Hepatocyte (in vitro differentiated cells): ENCODE measurements at regions not wholly inside any gene's neighbourhood (a gene's known extent, or its start where the extent isn't known, plus 50 kb on each side); places are given as distances from the start of the nearest gene placed in this dataset.

Experiments
- DNase-seq: peaks from one replicate; pipeline ENCODE4 v3.0.0-alpha.2; 2016; ENCODE audit warnings: low spot score
- H2AFZ ChIP-seq: fragments of 200-600 bp; sonication (generic); 2 replicates; pipeline ENCODE4 v1.6.0; 2016; ENCODE audit warnings: antibody characterized with exemption, mild to moderate bottlenecking
- H3K27ac ChIP-seq: fragments of 200-600 bp; sonication (generic); 2 replicates; pipeline ENCODE4 v1.5.1; 2016; ENCODE audit warnings: mild to moderate bottlenecking
- H3K27me3 ChIP-seq: fragments of 200-600 bp; sonication (generic); 2 replicates; pipeline ENCODE4 v1.6.1; 2016
- H3K36me3 ChIP-seq: fragments of 200-600 bp; sonication (generic); replicated peaks from 2 replicates; pipeline ENCODE4 v1.5.1; 2016; ENCODE audit warnings: low read depth; ENCODE audit not compliant: insufficient read depth
- H3K4me1 ChIP-seq: fragments of 200-600 bp; sonication (generic); 2 replicates; pipeline ENCODE4 v1.5.1; 2016; ENCODE audit warnings: mild to moderate bottlenecking, moderate library complexity; ENCODE audit not compliant: insufficient read depth
- H3K4me2 ChIP-seq: fragments of 200-600 bp; sonication (generic); 2 replicates; pipeline ENCODE4 v1.6.0; 2016
- H3K4me3 ChIP-seq: fragments of 200-600 bp; sonication (generic); 2 replicates; pipeline ENCODE4 v1.5.1; 2016; ENCODE audit warnings: mild to moderate bottlenecking
- H3K79me2 ChIP-seq: fragments of 200-600 bp; sonication (generic); 2 replicates; pipeline ENCODE4 v1.6.0; 2017; ENCODE audit warnings: mild to moderate bottlenecking
- H3K9me2 ChIP-seq: fragments of 200-600 bp; sonication (generic); replicated peaks from 2 replicates; pipeline ENCODE4 v1.6.0; 2017; ENCODE audit warnings: mild to moderate bottlenecking; ENCODE audit not compliant: insufficient read depth
- H3K9me3 ChIP-seq: fragments of 200-600 bp; sonication (generic); 2 replicates; pipeline ENCODE4 v1.5.1; 2016; ENCODE audit warnings: low read depth, mild to moderate bottlenecking
- H4K20me1 ChIP-seq: fragments of 200-600 bp; sonication (generic); 2 replicates; pipeline ENCODE4 v1.6.0; 2016; ENCODE audit warnings: mild to moderate bottlenecking; ENCODE audit not compliant: insufficient read depth, poor library complexity, severe bottlenecking
- EZH2 ChIP-seq: fragments of 200-600 bp; sonication (generic); IDR thresholded peaks from 2 replicates; pipeline ENCODE4 v1.6.1; 2016; ENCODE audit warnings: antibody characterized with exemption, mild to moderate bottlenecking, borderline replicate concordance
- EZH2phosphoT487 ChIP-seq: fragments of 200-600 bp; sonication (generic); IDR thresholded peaks from one replicate; pipeline ENCODE4 v1.6.1; 2018; ENCODE audit warnings: antibody characterized with exemption, mild to moderate bottlenecking, low read depth, moderate library complexity; ENCODE audit not compliant: unreplicated experiment, severe bottlenecking
- WGBS: methylation state at CpG from one replicate; pipeline ENCODE4 v1.1.6; 2016; ENCODE audit warnings: low lambda C conversion rate; ENCODE audit errors: missing lambda C conversion rate; 5-methylcytosine and 5-hydroxymethylcytosine counted together
- TF ChIP-seq, protein P1 (sequence below): fragments of 200-600 bp; sonication (generic); IDR thresholded peaks from 2 replicates; pipeline ENCODE4 v1.5.1; 2016; ENCODE audit warnings: antibody characterized with exemption, mild to moderate bottlenecking; ENCODE audit not compliant: poor library complexity

DNA sequence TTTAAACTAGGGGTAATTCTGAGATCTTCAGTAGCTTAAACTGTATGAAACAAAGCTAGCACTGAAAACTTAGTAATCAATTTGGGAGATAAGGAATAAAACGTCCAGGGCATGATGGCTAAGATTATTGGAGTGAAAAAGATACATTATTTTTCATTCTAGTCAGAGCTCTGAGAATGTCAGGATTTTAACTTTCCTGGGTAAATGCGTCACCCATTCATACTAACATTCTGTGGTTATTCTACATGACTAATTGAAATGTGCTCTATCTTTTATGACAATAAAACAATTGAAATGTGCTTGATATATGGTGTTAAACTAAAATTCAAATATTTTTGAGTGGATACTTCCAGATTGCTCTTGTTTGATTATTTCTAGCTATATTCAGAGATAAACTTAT is 626.0 kb downstream of the EDEM1 start:
- TF ChIP-seq, protein P1, sequence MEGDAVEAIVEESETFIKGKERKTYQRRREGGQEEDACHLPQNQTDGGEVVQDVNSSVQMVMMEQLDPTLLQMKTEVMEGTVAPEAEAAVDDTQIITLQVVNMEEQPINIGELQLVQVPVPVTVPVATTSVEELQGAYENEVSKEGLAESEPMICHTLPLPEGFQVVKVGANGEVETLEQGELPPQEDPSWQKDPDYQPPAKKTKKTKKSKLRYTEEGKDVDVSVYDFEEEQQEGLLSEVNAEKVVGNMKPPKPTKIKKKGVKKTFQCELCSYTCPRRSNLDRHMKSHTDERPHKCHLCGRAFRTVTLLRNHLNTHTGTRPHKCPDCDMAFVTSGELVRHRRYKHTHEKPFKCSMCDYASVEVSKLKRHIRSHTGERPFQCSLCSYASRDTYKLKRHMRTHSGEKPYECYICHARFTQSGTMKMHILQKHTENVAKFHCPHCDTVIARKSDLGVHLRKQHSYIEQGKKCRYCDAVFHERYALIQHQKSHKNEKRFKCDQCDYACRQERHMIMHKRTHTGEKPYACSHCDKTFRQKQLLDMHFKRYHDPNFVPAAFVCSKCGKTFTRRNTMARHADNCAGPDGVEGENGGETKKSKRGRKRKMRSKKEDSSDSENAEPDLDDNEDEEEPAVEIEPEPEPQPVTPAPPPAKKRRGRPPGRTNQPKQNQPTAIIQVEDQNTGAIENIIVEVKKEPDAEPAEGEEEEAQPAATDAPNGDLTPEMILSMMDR = no peak
- no peak for TF ChIP-seq EZH2phosphoT487
- no peak for TF ChIP-seq EZH2
- no peaks in the 10 kb centered on the region for H3K27me3 ChIP-seq
- H3K9me2 ChIP-seq = no peaks in the 10 kb centered on the region
- H3K36me3 ChIP-seq = no peaks in the 10 kb centered on the region
- H3K4me1 ChIP-seq = peaks cover 5% of the 10 kb centered on the region
- H2AFZ ChIP-seq = no peak overlapping the region
- DNase-seq = no peak
- WGBS = 72% methylated on average over 2 of the region's 2 CpGs
- no peak overlapping the region for H3K27ac ChIP-seq
- H3K4me3 ChIP-seq = no peak overlapping the region
- no peak overlapping the region for H3K4me2 ChIP-seq
- no peaks in the 10 kb centered on the region for H3K79me2 ChIP-seq
- no peaks in the 10 kb centered on the region for H3K9me3 ChIP-seq
- H4K20me1 ChIP-seq = no peaks in the 10 kb centered on the region

DNA sequence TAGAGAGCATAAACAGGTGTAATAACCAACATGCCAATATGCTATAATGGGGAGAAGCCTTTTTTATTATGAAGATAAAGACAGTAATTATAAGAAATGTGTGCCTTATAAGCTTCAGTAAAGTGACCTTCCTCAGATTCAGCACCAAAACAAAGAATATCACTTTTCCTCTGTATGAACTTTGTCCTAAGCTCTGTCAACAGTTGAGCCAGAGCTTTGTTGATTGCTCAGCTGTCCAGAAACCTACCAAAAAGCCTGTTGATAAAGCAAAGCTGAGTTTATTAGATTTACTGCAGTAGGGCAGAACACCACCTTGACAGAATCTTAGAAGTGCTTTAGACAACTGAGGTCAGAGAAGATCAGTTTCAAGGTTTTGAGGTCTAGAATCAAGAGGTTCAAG is 635.3 kb downstream of the EDEM1 start:
- H3K36me3 ChIP-seq = no peaks in the 10 kb centered on the region
- H3K79me2 ChIP-seq = no peaks in the 10 kb centered on the region
- H3K4me1 ChIP-seq = peaks cover 1% of the 10 kb centered on the region
- H3K27ac ChIP-seq = no peak overlapping the region
- TF ChIP-seq EZH2phosphoT487 (no peak), EZH2 (no peak)
- TF ChIP-seq, protein P1 = no peak
- H3K9me2 ChIP-seq = no peaks in the 10 kb centered on the region
- no peak overlapping the region for H3K4me3 ChIP-seq
- H4K20me1 ChIP-seq = no peaks in the 10 kb centered on the region
- DNase-seq = peak; percentile 14
- H3K27me3 ChIP-seq = no peaks in the 10 kb centered on the region
- H2AFZ ChIP-seq = no peak overlapping the region
- no peaks in the 10 kb centered on the region for H3K9me3 ChIP-seq
- peak overlapping the region; percentile 6 for H3K4me2 ChIP-seq

DNA sequence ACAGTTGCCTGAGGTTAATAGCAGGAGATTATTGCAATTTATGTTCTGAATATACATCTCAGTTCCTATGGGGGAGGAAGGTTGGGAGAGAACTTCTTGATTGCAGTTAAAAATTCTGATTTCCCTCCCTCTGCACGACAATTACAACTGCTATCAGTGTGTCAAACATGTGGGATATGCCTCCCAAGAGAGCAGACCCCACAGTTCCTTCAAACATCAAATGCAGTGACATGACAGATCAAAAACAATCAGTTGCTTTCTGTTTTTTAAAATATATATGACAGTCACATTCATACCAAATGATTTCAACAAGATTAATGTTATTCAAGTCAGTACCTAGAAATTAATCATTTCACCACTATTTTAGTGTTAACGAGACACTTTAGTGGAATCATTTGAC is 639.0 kb downstream of the EDEM1 start:
- no peaks in the 10 kb centered on the region for H3K27me3 ChIP-seq
- WGBS = 87% methylated on average over 2 of the region's 2 CpGs
- no peaks in the 10 kb centered on the region for H4K20me1 ChIP-seq
- no peaks in the 10 kb centered on the region for H3K79me2 ChIP-seq
- no peak overlapping the region for H3K4me3 ChIP-seq
- H3K36me3 ChIP-seq = no peaks in the 10 kb centered on the region
- H2AFZ ChIP-seq = no peak overlapping the region
- no peaks in the 10 kb centered on the region for H3K4me1 ChIP-seq
- no peak overlapping the region for H3K4me2 ChIP-seq
- H3K9me3 ChIP-seq = no peaks in the 10 kb centered on the region
- H3K9me2 ChIP-seq = no peaks in the 10 kb centered on the region
- no peak overlapping the region for H3K27ac ChIP-seq
- TF ChIP-seq, protein P1 = no peak
- TF ChIP-seq EZH2phosphoT487 = no peak
- no peak for DNase-seq

DNA sequence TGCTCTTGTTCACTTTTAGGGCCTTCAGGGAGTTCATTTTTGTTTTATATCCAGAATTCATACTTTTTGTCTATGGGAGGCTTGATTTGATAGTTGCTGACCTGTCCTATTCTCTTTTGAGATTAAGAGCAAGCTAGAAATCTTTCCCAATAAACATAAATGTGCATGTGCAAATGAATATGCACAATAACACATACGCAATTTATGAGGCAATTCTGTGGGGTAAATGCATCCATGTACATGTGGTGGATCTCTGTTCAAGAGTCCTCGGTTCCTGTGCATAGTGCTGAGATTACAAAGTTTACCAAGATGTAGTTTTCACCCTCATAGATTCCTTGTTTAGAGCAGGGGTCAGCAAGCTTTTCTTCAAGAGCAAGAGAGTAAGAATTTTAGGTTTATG is 640.7 kb downstream of the EDEM1 start:
- Histone ChIP-seq H3K4me2 (no peak overlapping the region), H3K9me2 (no peaks in the 10 kb centered on the region), H3K27me3 (no peaks in the 10 kb centered on the region), H2AFZ (no peak overlapping the region), H3K36me3 (no peaks in the 10 kb centered on the region), H3K27ac (no peak overlapping the region), H3K4me1 (no peaks in the 10 kb centered on the region), H4K20me1 (no peaks in the 10 kb centered on the region), H3K4me3 (no peak overlapping the region), H3K9me3 (no peaks in the 10 kb centered on the region), H3K79me2 (no peaks in the 10 kb centered on the region)
- TF ChIP-seq EZH2 (no peak), EZH2phosphoT487 (no peak)
- TF ChIP-seq, protein P1 = no peak
- DNase-seq = no peak
- WGBS = 84% methylated on average over 2 of the region's 2 CpGs
